GM18520 (cell line): ENCODE measurements at regions not wholly inside any gene's neighbourhood (a gene's known extent, or its start where the extent isn't known, plus 50 kb on each side); places are given as distances from the start of the nearest gene placed in this dataset.
"Not testable (repeated sequence)": the region's sequence is repeated elsewhere in the genome, so short reads cannot be mapped to it uniquely, and the experiment has no call there.

Source experiments
- ATAC-seq: cut with Tn5 transposase; IDR thresholded peaks from one replicate; pipeline ENCODE4 v1.9.1; 2021; ENCODE audit not compliant: unreplicated experiment

DNA sequence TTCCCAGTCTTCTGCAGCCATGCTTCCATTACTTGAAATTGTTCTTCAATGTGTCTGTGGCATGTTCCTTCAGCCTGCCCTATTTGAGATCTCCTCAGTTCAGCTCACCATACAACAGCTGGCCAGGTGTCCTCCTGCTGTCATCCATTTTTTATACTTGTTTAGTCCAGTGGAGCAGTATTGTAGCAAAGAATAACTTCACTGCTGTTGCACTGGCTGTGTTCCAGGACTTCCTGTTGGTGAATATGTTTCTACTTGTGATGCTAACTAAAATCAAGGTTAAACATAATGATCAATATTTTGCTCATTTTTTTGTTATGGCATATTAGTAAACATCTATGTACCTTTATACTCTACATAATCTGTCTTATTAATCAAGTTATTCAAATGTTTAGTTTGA lies 1394.1 kb downstream of the PCDH9 start:
- no peak for ATAC-seq

DNA sequence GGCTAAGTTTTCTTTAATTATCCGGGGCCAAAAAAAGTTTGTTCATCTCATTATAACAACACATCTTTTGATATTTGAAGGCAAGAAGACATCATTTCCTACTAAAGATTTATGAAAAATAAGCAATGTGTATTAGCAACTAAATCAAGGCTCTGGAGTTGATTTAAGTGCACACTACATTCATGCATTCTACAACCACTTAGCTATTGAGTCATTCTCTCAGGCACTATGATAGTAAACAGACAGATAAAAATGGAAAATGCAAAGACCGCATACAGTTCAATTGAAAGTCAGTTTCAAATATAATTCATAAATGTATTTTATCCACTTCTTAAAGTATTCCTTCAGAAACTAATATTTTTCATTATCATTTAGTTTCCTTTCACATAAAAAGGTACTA lies 1395.2 kb downstream of the PCDH9 start:
- no peak for ATAC-seq

DNA sequence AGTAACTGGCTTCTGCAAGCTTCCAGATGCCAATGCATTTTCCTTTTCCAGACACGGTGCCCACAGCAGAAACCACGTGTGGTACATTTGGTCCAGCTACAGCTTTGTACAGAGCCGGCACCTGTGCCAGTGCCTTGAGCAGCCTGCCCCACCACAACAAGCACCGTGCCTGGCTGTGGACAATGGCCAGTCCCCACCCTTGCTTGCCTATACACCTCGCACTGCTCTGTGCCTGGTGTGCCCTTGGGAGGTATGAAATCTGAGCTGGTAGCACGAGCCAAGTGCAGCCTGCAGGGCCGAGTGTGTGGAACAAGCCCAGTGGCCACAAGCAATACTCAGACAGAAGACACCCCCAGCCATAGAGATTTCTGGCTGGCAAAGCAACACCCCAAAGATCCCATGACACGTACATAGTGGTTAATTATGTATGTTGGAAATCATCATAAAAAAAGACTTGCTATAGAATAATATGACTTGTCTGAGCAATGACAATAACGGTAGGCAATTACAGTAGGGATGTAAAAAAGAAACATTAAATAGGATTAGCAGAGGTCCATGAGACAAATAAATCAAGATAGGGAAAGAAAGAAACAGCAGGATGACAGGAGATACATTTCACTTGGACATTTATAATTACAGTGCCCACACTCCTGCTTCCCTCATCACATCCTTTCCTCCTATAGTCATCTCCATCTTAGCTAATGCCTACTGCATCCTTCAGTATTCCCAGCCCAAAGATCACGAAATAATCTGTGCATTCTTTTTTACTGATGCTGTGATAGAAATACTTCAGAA lies 1399.5 kb downstream of the PCDH9 start:
- no peak for ATAC-seq

- no peak for ATAC-seq
Measured at GRCh38 chr13:65829241-65830008, 1400.7 kb downstream of the PCDH9 start.

- ATAC-seq = no peak
Measured at GRCh38 chr13:65826657-65827056, 1403.5 kb downstream of the PCDH9 start.

GRCh38 chr13:65825039-65825438 lies 1405.1 kb downstream of the PCDH9 start:
- ATAC-seq = no peak

DNA sequence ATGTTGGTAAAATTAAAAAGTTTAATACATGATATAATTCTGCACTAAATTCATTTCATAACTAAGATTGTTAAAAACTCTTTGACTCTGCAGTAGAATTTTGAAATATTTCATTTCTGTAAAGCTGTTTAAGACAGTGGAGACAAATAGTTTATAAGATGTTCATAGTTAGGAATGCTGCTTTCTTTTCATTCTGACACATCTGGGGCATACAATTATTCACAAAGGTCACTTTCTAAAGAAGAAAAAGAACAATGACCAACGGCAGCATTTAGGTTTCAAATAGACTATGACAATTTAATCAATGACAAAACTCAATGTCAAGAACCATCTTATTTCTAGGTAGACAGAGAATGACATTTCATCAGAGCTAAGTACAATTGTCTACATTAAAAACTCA lies 1422.1 kb downstream of the PCDH9 start:
- no peak for ATAC-seq

- no peak for ATAC-seq
Measured at GRCh38 chr13:65803530-65804392, 1426.4 kb downstream of the PCDH9 start.

- no peak for ATAC-seq
Measured at GRCh38 chr13:65789815-65790214, 1440.3 kb downstream of the PCDH9 start.

GRCh38 chr13:65787082-65787481 lies 1443.1 kb downstream of the PCDH9 start:
- ATAC-seq = no peak

DNA sequence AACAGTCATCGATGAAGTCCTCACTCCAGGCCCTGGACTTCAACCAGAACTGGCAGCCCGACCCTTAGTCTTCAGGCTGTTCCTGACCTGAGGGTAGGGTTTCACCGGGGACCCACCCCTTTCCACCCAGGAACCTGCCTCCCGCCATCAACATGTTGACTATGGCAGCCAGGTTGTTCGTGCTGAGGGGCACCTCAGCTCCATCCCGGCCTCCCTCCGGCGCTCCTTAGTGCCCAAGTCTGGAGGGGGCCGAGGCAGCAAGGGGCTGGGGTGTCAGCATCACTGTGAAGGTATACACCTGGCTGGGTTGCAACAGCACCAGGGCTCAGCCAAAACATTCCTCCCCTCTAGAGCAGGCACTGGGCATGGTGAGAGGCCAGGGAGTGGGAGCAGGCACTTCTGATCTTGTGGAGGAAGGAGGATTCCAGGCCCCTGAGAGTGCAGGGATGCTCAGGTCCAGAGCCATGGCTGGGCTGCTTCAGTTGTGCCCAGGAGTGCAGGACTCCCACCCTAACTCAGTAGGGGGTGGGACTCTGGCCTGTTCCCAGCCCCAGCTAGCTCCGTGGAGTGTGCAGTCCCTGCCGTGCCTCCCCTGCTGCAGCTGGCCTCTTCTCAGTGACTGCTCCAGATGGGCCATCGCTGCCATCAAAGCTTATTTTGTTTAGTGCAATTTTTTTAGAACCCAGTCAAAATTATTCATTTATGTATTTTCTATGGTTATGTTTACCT lies 1445.9 kb downstream of the PCDH9 start:
- no peak for ATAC-seq

- ATAC-seq = no peak
Measured at GRCh38 chr13:65783383-65783782, 1446.8 kb downstream of the PCDH9 start.

DNA sequence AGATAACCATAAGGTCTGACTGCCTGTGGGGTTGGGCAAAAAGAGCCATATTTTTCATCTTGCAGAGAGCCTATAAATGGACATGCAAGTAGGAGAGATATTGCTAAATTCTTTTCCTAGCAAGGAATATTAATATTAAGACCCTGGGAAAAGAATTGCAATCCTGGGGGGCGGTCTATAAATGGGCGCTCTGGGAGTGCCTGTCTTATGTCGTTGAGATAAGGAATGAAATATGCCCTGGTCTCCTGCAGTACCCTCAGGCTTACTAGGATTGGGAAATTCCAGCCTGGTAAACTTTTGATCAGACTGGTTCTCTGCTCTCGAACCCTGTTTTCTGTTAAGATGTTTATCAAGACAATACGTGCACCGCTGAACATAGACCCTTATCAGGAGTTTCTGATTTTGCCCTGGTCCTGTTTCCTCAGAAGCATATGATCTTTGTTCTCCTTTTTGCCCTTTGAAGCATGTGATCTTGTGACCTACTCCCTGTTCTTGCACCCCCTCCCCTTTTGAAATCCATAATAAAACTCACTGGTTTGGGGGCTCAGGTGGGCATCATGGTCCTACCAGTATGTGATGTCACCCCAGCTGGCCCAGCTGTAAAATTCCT lies 1458.3 kb downstream of the PCDH9 start:
- not testable (repeated sequence) for ATAC-seq

GRCh38 chr13:65768545-65768944 lies 1461.6 kb downstream of the PCDH9 start:
- no peak for ATAC-seq

- no peak for ATAC-seq
Measured at GRCh38 chr13:65763811-65764210, 1466.3 kb downstream of the PCDH9 start.

- no peak for ATAC-seq
Measured at GRCh38 chr13:65762012-65762411, 1468.1 kb downstream of the PCDH9 start.

GRCh38 chr13:65756071-65756671 lies 1474.0 kb downstream of the PCDH9 start:
- ATAC-seq = no peak

DNA sequence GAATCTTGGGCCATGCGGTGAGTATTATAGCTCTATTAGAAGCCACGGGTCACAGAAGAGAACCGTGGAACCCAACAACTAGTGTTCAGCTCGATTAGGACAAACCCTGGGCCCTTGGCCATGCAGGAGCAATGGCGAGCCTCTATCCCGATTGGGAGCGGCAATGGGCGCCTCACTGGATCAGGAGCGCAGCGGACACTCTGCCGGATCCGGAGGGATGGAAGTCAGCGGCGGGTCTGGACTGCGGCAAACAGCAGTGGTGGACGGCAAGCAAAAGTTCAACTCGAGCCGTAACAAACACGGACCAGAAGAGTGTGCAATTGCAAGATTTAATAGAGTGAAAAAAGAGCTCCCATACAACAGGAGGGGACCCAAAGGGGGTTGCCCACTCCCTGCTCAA lies 1481.9 kb downstream of the PCDH9 start:
- no peak for ATAC-seq

DNA sequence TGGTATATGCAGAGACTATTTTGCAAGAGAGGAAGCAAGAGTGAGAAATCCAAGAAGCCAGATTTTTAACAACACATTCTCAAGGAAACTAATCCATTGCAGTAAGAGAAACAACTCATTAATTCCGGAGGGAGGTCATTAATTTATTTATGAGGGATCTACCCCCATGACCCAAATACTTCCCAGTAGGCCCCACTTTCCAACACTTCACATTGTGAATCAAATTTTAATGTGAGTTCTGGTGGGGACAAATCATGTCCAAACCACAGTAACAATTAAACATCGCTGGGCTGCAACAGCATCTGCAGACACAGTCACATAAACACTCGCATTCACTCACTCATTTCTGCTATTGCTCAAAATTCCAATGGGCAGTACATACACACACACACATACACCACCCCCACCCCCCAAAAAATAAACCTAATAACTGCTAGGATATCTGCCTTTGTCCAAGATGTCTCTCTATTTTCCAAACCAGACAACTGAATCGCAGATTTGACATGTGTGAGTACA lies 1483.7 kb downstream of the PCDH9 start:
- no peak for ATAC-seq

DNA sequence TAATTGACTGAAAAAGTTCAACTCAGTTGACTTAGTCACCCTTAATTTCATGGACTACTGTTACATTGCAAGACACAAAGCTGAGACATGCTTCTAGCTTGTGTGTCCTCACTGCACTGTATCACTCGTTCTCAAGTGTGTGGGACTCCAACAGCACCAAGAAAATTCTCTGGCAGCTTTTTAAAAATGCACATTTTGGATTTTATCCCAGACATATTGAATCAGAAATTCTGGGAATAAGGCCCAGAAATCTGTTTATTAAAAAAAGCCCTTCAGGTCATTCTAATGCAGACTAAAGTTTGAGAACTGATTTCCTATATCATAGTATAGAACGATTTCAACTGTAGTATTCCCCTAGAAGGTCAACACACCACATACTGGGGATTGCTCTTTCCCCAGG lies 1485.3 kb downstream of the PCDH9 start:
- ATAC-seq = no peak
